Breast epithelium (tissue), 4 donors: ENCODE measurements at regions not wholly inside any gene's neighbourhood (a gene's known extent, or its start where the extent isn't known, plus 50 kb on each side); places are given as distances from the start of the nearest gene placed in this dataset.

Experiments used
- DNase-seq, 2 donors: peaks; one replicate each; pipeline ENCODE4 v3.0.0-alpha.2; 2019; ENCODE audit warnings: low spot score in 2 of 2
- H3K27ac ChIP-seq, 2 donors: fragments of 200-600 bp; sonication (generic) in 1 of 2; one replicate each; pipeline ENCODE4 v1.5.1; 2016 to 2019; ENCODE audit warnings: mild to moderate bottlenecking in 1 of 2
- H3K27me3 ChIP-seq, 2 donors: fragments of 200-600 bp; sonication (generic) in 1 of 2; one replicate each; pipeline versions ENCODE4 v1.5.1 to v1.6.0; 2017 to 2019; ENCODE audit warnings: control low read depth in 1 of 2, mild to moderate bottlenecking in 1 of 2
- H3K36me3 ChIP-seq: fragments of 200-600 bp; one replicate; pipeline ENCODE4 v1.5.1; 2019
- H3K4me1 ChIP-seq, 2 donors: fragments of 200-600 bp; sonication (generic); one replicate each; pipeline ENCODE4 v1.5.1; 2016 to 2019; ENCODE audit warnings: control low read depth in 1 of 2
- H3K4me3 ChIP-seq, 3 donors: fragments of 200-600 bp; sonication (generic); 1 replicate in 2 of 3; 2 replicates in 1 of 3; pipeline ENCODE4 v1.5.1; 2016 to 2019; ENCODE audit warnings: mild to moderate bottlenecking in 3 of 3, moderate library complexity in 2 of 3
- H3K9me3 ChIP-seq, 2 donors: fragments of 200-600 bp; sonication (generic) in 1 of 2; one replicate each; pipeline ENCODE4 v1.5.1; 2016 to 2019; ENCODE audit warnings: control low read depth in 1 of 2
- CTCF ChIP-seq, 3 donors: fragments of 450-650 bp; IDR thresholded peaks; one replicate each; pipeline ENCODE4 v1.5.1; 2016 to 2017; ENCODE audit warnings: antibody characterized with exemption in 3 of 3, mild to moderate bottlenecking in 3 of 3, moderate library complexity in 3 of 3
- POLR2A ChIP-seq: fragments of 450-650 bp; IDR thresholded peaks from one replicate; pipeline ENCODE4 v1.6.1; 2016; ENCODE audit warnings: antibody characterized with exemption, mild to moderate bottlenecking, moderate library complexity
- POLR2AphosphoS5 ChIP-seq, 3 donors: sonication (generic); formaldehyde crosslinking; IDR thresholded peaks; one replicate each; pipeline ENCODE4 v1.6.1; 2017; ENCODE audit warnings: antibody characterized with exemption in 3 of 3
- intact Hi-C: fragments of 100-400 bp; cut with DNase I; formaldehyde crosslinking; loops from one replicate; pipeline ENCODE4 v1.15.1; 2023; ENCODE audit warnings: low total_unique reads

- H3K4me1 ChIP-seq, result no peaks in the 10 kb centered on the region
- H3K36me3 ChIP-seq, result no peaks in the 10 kb centered on the region
- no peaks in the 10 kb centered on the region for H3K27me3 ChIP-seq
- H3K9me3 ChIP-seq, result peaks cover 9 to 22% of the 10 kb centered on the region in 2 donors
- H3K27ac ChIP-seq, result no peak overlapping the region
- DNase-seq, result no peak
- intact Hi-C loops, result no loop called here
- no peak overlapping the region for H3K4me3 ChIP-seq
- TF ChIP-seq CTCF (IDR thresholded peaks at IDR 0.05) (no peak), POLR2AphosphoS5 (IDR thresholded peaks at IDR 0.05) (no peak), POLR2A (no peak)
Measured at GRCh38 chr1:219398815-219399396, 214.0 kb downstream of the ZC3H11B start.

- Histone ChIP-seq H3K4me3 (no peak overlapping the region), H3K27ac (no peak overlapping the region), H3K27me3 (no peaks in the 10 kb centered on the region), H3K36me3 (no peaks in the 10 kb centered on the region), H3K9me3 (peaks cover 16 to 31% of the 10 kb centered on the region in 2 donors), H3K4me1 (no peaks in the 10 kb centered on the region)
- TF ChIP-seq POLR2A, result no peak
- no peak for TF ChIP-seq CTCF (IDR thresholded peaks at IDR 0.05)
- TF ChIP-seq POLR2AphosphoS5 (IDR thresholded peaks at IDR 0.05), result no peak
- intact Hi-C loops, result no loop called here
- DNase-seq, result no peak
Measured at GRCh38 chr1:219397511-219397910, 215.4 kb downstream of the ZC3H11B start.

- peaks cover 14% of the 10 kb centered on the region in 2 donors for H3K9me3 ChIP-seq
- no peaks in the 10 kb centered on the region for H3K36me3 ChIP-seq
- H3K4me3 ChIP-seq, result no peak overlapping the region
- no peak overlapping the region for H3K27ac ChIP-seq
- TF ChIP-seq POLR2AphosphoS5 (IDR thresholded peaks at IDR 0.05), result no peak
- intact Hi-C loops, result no loop called here
- DNase-seq, result no peak
- H3K4me1 ChIP-seq, result no peaks in the 10 kb centered on the region
- no peaks in the 10 kb centered on the region for H3K27me3 ChIP-seq
Measured at GRCh38 chr1:219391297-219391696, 217.6 kb downstream of the LYPLAL1 start.

GRCh38 chr1:219387211-219387610 lies 213.5 kb downstream of the LYPLAL1 start:
- DNase-seq, result no peak
- H3K36me3 ChIP-seq, result no peaks in the 10 kb centered on the region
- no peaks in the 10 kb centered on the region for H3K4me1 ChIP-seq
- no peaks in the 10 kb centered on the region for H3K9me3 ChIP-seq
- intact Hi-C loops, result no loop called here
- no peak overlapping the region for H3K4me3 ChIP-seq
- H3K27me3 ChIP-seq, result no peaks in the 10 kb centered on the region
- TF ChIP-seq POLR2A (no peak), CTCF (IDR thresholded peaks at IDR 0.05) (no peak), POLR2AphosphoS5 (IDR thresholded peaks at IDR 0.05) (no peak)
- H3K27ac ChIP-seq, result no peak overlapping the region

GRCh38 chr1:219385787-219386427 lies 212.2 kb downstream of the LYPLAL1 start:
- no peaks in the 10 kb centered on the region for H3K36me3 ChIP-seq
- intact Hi-C loops, result no loop called here
- no peaks in the 10 kb centered on the region for H3K4me1 ChIP-seq
- H3K27me3 ChIP-seq, result no peaks in the 10 kb centered on the region
- TF ChIP-seq CTCF (IDR thresholded peaks at IDR 0.05) (peak in 2 of 3 donors; percentile 19 to 53), POLR2AphosphoS5 (IDR thresholded peaks at IDR 0.05) (no peak)
- no peak overlapping the region for H3K27ac ChIP-seq
- DNase-seq, result no peak
- H3K4me3 ChIP-seq, result no peak overlapping the region
- H3K9me3 ChIP-seq, result no peaks in the 10 kb centered on the region
